ENCODE measurements at regions not wholly inside any gene's neighbourhood (a gene's known extent, or its start where the extent isn't known, plus 50 kb on each side); places are given as distances from the start of the nearest gene placed in this dataset.
"Not testable (repeated sequence)": the region's sequence is repeated elsewhere in the genome, so short reads cannot be mapped to it uniquely, and the experiment has no call there.

DNA sequence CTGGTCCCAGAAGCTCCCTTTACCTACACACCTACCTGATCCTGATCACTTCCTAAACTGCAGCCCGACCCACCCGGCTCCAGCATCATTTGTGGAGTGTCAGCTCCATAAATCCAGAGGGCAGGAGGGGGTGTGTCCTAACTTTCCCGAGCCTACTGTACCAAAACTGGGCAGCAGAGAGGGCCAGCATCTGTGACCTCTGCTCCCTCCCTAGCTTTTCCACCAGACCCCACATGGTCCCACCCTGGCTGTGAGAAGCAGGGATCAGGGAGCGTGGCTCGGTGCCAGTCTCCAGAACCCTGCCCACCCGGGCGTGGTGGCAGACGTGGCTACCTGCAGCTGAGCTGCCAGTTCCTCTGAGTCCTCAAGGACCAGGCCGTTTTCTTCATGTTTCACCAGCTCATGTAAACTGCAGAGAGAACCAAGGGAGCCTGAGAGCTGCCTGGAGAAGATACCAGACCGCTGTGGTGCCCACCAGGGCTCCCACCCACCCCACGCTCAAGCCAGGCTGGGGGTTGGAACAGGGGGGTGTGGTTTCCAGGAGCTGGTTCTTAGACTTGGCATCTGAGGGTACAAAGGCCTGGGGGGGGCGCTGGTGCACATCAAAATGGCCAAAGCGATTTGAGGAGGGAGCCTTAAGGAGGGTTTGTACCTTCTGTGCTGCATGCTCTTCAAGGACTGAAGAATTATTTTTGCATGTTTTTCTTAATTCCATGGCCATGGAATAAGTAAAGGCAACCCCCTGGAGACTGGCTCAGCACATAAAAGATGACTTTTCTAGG lies 76.7 kb upstream of the DRD5 start:
- no peak for DNase-seq

DNA sequence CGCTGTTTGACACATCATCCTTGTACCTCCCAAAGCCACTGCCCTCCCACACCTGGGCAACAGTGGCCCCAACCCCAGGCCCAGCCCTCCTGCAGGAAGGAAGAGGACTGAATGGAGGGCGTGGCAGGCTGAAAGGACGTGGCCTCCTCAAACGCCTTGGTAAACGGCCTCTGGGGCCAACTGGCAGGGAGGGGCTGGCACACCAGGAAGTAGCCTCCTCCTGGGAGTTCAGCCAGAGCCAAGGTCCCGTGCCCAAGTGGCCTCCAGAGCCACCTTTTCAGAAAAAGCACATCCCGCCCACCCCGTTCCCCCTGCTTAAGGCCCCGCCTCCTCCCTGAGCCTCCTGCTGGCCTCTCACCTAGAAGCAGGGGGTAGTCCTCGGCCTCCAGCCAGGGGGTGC lies 74.2 kb upstream of the DRD5 start:
- DNase-seq, result not testable (repeated sequence)

DNA sequence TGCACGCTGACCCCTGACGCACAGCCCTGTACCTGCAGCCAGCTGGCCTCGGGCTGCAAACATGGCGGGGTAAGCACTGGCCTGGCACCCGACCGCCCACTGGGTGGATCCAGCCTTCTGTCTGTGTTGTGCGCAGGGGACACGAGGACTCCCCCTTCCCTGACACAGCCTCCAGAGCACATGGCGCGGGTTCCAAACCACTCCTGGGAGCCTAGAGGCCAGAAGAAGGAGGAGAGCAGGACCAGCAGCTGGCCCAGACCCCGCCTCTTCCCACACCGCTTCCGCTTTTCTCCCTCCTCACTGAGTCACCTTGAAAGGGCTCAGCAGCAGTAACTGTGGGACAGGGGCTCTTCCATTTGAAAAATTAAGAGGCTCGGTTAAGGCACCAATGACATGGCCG lies 73.5 kb upstream of the DRD5 start:
- not testable (repeated sequence) for DNase-seq

DNA sequence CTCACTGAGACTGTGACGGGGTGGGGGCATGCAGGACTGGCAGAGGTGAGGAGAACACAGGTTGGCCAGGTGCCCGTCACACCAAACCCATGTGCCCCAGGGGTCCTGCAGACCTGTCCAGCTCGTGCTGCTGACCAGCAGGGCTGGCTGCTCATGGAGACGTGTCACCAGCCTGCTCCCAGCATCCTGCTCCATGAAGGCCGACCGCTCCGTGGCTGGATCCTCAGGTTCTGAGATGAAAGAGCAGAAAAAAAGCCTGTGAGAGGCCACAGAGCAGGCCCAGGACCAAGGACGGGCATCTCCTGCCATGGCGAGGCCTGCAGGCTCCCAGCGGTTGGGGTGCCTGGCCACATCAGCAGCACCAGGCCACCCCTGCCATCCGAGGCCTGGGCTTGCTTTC lies 71.7 kb upstream of the DRD5 start:
- DNase-seq, result no peak

DNA sequence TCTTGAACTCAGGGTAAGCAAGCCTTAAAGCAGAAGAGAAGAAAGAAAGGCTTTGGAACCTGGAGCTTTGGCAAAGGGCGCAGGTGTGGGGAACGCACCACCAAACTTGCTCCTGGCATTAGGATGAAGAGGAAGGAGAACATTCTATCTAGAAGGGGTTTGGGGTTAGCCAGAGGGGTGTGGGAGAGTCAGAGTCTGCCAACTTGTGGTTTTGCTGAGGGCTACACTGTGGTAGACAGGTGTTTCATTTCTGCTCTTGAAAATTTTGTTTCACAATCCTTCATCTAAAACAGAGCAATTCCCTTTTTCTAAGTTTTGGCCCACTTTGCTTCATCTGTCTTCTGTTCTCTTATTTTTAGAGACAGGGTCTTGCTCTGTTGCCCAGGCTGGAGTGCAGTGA lies 66.2 kb upstream of the DRD5 start:
- not testable (repeated sequence) for DNase-seq

DNA sequence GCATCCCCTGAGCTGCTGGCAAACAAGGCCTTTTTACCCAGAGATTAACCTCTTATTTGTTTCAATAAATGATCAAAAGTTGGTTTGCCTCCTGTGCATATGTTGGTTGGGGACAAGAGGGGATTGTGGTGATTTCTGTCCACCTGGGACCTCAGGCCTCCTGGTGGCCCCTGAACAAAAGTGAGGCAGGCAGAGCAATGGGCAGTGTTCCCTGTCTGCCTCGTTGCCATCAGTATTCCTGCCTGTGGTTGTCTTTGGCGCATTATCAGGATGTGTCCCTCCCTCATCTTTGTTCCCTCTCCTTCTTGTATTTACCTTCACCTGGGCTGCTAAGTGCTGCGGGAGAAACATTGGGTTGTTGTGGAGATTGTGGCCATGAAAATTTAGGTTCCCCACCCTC lies 65.3 kb upstream of the DRD5 start:
- no peak for DNase-seq

DNA sequence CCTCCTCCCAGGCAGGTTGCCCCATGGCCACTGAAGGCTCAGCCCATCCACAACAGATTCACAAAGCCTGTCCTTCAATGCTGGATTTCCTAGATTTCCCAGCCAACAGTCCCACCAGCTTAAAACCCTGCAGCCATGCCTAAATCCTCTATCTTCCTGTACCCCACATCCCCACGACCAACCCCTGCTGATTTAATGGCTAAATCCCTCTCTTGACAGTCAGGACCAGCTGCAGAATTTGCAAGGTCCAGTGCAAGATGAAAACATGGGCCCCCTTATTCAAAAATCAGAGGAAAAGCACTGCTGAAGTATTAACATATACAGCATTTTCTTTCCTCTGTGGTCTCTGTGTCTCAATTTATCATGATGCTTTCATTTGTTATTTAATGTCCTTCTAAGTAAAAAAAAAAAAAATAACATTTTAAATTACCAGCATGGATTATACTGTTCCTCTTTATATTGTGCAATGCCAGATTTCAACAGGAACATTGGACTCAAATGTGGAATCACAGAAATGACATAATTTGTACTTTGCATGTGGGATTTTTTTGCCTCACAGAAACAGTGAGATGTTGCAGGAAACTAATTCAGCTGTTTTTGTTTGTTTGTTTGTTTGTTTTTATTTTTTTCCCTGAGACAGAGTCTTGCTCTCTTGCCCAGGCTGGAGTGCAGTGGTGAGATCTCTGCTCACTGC lies 63.0 kb upstream of the DRD5 start:
- DNase-seq, result not testable (repeated sequence)

DNA sequence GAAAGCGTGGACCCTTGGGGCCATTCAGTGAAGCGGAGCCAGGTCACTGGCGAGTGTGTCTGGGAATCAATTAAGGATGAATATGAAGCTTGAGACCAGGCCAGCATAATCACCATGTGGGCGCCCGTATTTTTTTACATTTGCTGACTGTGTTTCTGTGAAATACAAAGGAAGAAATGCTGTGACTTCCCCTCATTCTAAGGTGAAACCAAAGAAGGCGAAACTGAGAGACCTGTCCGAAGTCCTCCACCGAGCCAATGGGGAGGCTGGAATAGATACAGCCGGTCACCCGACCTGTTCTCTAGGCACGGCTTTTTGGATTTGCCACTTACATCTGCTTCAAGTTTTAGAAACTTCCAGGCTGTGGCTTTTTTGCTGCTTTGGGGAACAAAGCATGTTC lies 59.3 kb upstream of the DRD5 start:
- not testable (repeated sequence) for DNase-seq
